HG03457 (cell line): ENCODE measurements at regions not wholly inside any gene's neighbourhood (a gene's known extent, or its start where the extent isn't known, plus 50 kb on each side); places are given as distances from the start of the nearest gene placed in this dataset.
"Not testable (repeated sequence)": the region's sequence is repeated elsewhere in the genome, so short reads cannot be mapped to it uniquely, and the experiment has no call there.

Source experiments
- ATAC-seq: cut with Tn5 transposase; IDR thresholded peaks from one replicate; pipeline ENCODE4 v1.9.1; 2021; ENCODE audit warnings: moderate number of reproducible peaks; ENCODE audit not compliant: unreplicated experiment

DNA sequence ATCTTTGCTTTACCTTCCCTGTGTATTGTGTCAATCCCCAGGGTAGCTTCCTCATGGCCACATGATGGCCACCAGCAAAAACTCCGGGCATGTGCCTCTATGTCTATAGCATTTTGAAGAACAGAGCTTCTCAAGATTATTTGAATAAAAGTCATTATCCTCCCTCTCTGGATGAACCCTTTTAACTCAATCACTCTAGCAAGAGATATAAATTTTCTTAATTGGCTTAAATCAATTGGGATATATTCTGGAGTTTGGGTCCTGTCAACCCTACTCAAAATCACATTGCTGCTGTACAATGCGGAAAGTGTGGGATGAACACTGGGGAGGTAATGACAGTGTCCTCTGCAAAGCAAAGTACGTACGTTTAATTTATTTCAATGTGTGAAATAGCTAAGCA lies 370.6 kb upstream of the LRRC3B start:
- no peak for ATAC-seq

DNA sequence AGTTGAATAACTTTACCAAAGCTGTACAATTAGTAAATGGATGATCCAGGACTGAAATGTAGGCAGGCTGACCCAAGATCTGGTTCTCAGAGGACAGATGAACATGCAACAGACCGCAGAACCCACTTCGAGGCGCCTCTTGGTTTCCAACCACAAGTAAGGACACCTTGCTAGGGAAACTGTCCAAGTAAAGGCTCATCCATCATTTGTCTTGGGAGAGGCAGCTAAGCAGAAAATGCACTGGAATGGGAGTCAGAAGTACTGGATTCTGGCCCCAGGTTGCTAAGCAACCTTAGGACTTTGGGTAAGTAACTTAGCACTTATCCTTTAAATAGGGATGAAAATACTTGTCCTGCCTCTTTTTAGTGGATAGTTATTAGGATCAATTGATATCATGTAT lies 366.3 kb upstream of the LRRC3B start:
- no peak for ATAC-seq

DNA sequence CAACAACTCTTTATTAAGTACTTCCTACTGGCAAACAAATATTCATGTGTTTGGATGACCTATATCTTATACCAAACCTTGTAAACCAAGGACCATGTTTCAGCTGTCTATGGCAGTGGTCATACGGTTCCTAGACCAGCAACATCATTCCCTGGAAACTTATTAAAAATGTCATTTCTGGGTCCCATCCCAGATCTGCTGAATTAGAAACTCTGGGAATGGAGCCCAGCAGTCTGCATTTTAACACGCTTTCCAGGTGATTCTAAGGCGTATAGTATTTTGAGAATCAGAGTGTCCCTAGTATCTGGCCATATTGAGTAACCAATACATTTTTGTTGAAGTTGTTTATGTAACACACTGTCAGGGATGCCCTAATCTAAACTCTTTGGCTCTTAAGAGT lies 363.4 kb upstream of the LRRC3B start:
- ATAC-seq, result no peak

DNA sequence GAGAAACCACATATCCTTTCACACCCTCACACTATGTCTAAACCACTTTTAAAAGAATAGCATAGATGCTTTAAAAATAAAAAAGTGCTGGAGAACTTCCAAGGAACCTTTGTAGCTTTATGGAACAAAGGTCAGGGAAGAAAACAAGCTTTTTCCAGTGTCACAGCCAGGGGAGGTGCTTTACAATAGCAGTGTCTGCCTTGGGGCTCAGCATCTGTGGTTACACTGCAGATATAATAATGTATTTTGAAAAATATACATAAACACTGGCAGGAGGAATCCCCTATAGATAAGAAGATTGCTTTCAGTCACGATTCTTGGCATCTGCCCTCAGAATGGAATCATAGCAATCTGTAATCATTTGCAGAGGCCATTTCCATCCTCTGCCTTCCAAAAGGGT lies 362.4 kb upstream of the LRRC3B start:
- no peak for ATAC-seq

DNA sequence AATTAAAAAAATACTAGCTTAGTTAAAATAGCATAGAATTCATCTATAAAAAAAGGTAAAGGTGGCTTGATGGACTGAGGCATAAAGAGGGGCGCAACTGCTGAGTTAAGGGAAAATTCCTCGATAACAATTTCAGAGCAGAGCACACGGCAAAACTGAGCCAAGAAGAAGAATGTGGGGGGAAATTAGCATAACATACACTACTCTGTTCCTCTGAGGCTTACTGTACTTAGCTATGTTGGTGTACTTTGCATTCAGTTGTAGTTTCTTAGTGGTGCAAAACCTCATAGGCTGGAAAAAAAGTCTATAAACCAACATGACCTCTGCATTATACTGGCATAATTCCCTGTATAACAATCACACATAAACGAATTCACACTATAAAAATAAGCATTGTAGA lies 357.9 kb upstream of the LRRC3B start:
- ATAC-seq, result no peak

DNA sequence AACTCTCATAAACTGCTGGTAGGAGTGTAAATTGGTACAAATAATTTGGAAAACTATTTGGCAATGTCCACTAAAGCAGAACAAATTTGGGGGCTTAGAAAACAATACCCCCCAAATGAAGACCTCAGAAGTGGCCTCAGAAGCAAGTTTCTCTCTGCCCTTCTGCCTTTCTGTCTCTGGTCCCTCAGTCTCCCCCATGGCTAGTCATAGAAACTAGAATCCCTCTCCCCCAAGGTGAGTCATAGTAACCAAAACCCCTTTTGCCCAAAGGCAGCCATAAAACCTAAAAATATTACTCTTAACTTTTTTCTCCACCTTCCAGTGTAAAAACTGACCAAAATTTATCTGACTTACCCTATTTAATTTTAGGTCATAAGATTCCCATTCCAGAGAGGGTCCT lies 350.7 kb upstream of the LRRC3B start:
- ATAC-seq, result no peak

DNA sequence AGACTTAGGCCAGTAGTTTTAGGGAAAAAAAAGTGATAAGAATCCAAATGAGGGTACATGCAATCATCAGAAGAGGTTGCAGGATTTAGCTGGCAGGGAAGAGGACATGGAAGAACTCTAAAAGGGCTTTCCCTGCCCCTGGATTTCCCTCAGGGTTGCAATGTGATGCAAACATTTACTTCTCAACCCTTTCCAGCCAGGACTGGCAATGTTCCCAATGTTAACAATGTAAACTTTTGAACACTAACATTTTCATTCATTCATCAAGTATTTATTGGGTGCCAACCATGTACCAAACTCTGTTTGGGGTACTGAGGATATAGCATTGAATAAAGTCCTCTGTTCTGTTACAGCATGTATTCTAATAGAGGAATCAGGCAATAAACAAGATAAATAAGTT lies 349.4 kb upstream of the LRRC3B start:
- no peak for ATAC-seq

DNA sequence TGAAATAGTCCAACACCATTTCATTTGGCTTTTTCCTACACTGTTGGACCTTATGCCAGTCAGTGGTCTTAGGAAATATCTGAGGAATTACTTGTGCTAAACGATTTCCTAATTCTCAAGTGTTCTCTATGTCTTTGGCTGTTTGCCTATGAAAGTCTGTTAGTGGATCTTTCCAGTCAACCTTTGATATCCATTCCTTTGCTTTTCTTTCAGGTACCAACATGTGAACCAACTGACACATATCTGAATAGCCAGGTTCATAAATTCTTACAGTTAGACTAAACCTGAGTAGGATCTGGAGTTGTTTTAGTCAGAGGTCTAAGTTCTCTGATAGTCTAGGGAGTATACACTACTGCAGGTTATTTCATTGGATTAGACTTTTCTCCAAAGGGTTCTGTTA lies 343.5 kb upstream of the LRRC3B start:
- no peak for ATAC-seq

DNA sequence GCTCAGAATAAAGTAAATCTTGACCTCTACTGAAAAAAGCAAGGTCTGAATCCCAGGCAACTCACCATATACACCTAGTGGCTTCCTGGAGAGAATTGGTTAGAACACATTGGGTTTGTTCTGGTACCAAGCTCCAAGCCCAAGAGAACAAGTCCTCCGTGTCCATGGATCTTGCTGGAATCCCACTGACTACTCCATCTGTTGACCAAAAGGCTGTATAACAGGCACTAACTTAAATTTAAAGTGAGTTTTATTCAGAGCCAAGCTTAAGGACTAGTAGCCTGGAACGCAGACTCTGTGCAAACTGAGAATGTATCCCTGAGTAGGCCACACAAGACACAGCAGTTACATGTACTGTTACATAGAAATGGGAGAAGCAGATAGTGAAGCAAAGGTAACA lies 342.1 kb upstream of the LRRC3B start:
- ATAC-seq, result no peak

DNA sequence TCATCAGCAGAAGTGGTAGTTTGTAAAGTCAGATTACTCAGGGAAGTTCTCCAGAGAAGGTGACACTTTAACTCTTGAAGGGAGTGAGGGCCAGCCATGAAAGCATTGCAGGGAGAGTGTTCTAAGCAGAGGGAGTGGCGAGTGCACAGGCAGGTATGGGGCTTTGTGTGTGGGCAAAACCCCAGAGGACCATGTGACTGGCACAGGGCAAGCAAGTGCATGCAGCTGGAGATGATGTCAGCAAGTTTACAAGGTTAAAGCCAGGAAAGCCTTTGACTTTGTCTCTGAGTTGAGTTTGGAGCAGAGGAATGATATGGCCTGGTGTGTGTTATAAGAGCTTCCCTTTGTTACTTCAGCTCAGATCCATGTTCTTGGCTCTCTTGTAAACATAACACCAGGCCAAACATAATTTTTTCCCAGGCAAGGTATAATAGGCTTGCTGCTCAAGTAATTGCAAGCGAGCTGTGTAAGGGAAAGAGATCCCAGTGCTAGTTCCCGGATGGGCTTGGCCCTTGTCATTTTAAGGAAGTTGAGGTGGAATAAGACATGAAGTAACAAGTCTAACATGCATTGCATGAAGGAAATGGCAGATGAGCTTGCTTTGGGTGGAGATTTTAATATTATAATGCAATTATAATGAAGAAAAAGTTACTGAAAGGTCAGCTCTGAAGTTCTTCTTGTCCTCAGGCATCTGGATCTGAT lies 341.1 kb upstream of the LRRC3B start:
- ATAC-seq, result no peak

DNA sequence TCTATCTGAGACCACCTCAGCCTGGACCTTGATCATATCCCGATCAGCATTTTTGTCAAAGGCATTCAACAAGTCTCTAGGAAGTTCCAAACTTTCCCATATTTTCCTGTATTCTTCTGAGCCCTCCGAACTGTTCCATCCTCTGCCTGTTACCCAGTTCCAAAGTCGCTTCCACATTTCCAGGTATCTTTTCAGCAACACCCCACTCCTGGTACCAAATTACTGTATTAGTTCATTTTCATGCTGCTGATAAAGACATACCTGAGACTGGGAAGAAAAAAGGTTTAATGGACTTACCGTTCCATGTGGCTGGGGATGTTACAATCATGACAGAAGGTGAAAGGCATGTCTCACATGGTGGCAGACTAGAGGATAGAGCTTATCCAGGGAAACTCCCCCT lies 338.1 kb upstream of the LRRC3B start:
- not testable (repeated sequence) for ATAC-seq

DNA sequence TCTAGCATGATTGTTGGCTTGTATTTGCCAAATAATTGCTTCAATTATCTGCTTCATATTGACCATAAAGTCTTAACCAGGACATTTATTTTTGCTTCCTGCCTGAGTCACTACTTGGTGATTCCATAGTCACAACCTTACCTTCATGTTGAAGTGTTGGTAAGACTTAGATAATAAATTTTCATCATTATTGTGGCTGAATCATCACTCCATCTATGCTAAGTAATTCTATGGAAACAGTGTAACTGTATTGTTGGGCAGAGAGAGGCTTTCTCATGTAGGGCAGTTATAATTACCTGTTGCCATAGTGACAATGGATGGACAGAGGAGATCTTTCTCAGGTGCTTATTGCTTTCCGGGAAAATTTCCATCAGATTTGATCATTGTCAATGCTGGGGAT lies 330.7 kb upstream of the LRRC3B start:
- ATAC-seq, result no peak

DNA sequence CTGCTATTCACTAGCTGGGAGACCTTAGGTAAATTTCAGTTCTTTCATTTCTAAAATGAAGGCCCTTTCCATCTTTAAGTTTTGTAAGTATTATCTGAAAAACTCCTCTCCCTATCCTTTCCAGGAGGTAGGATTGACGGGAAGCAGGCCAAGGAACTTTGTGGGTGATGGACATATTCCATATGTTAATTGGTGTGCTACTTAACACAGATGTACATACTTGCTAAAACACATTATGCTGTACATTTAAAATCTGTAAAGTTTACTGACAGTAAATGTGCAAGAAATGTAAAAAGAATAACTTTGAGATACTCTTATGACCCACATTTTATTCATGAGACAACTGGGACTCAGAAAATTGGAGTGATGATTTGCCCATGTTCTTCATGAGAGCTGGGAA lies 329.8 kb upstream of the LRRC3B start:
- no peak for ATAC-seq

DNA sequence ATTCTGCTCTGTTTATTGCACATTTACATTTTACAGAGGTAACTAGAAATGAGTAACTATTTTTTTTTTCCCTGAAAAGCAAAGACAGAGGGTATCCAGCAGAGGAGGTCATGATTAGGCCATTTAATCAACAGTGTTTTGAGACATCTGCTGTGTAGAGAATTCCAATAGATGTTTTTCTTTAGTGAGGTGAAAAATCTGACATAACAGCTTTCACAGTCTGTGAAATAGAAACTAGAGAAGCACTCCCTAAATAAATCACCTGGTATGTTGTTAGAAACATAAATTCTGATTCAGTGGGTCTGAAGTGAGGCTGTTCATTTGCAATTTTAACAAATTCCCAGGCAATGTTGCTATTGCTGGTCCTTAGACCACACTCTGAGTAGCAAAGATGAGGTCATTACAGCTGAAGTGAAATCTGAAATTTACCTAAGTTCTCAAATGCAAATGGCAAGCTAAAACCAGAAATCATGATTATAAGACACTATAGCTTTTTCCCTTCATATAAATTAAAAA lies 329.2 kb upstream of the LRRC3B start:
- no peak for ATAC-seq

DNA sequence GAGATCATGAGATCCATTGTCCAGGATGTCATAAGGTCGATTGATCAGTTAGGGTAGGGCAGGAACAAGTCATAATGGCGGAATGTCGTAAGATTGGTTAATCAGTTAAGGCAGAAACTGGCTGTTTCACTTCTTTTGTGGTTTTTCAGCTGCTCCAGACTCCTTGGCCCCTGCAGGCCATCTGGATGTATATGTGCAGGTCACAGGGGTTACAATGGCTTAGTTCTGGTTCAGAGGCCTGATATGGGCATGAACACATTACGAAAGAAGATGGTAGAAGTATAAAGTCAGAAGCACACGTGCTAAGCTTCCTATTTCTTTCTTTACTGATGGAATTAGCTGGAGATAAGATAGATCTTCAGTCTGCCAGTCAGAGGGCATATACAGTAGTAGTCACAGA lies 315.4 kb upstream of the LRRC3B start:
- no peak for ATAC-seq

DNA sequence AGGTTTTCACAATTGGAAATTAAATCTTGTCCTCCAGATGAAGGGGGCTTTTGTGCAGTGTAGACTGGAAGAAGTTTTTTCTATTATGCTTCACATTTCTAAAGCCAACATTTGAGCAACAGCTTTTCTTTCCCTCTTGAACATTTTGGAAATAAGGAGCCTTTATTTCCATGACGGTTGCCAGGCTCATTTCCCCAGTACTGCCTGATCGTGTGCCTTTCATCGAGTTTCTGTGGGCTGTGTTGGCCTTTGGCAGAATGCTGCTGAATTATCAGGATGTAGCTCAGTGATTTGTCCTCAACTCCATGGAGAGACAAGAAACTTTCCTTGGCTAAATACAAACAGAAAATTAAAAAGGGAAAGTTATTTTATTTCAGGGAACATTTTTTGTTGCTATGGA lies 314.8 kb upstream of the LRRC3B start:
- no peak for ATAC-seq

DNA sequence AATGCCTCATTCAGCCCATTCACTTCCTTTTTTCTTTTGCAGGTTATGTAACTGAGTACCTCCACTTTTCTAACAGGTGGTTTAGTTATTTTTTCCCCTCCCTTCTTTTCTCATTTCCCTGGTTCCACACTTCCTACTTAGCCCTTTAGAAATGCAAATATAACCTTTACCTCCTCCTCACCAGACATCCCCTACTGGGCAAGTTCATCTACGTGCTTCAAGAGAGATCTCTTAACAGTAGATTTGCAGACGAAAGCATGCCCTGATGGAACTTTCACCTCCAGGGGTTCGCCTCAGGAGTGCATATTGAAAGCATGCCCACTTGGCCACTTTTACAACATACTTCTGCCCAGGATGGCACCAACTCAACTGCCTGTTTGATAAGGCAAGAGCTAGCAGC lies 314.1 kb upstream of the LRRC3B start:
- ATAC-seq, result no peak

DNA sequence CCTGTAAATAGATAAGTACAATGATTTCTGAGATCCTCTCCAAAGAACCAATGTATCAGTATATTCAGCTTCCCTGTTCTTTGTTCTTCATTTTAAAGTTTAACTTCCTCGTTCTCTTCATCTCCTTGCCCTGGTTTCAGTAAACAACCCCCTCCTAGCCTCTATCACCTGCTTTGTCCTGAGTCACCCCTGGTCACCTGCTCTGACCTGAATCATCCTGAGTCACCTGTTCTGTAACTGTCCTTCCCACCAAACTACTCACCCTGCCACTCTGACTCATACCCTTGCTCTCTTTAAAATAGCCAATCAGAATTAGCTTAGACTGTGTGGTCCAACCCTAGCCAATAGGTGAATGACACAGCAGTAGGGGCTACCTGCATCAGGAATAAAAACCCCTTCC lies 313.0 kb upstream of the LRRC3B start:
- ATAC-seq, result not testable (repeated sequence)

DNA sequence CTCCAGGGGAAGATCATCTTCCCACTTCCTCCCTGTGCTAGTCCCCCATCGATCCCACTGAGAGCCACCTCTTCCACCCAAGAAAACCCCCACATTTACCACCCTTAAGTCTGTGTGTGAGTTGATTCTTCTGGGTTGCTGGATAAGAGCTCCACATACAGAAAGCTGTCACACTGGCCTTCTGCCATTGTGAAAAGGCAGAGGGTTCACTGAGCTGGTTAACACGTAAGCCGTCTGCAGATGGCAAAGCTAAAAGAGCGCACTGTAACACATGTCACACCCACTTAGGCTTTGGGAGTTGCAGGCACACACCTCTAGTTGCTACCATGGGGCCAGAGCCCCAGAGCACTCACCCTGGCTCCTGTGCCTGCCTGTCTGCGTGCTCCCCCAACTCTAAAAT lies 309.8 kb upstream of the LRRC3B start:
- no peak for ATAC-seq

DNA sequence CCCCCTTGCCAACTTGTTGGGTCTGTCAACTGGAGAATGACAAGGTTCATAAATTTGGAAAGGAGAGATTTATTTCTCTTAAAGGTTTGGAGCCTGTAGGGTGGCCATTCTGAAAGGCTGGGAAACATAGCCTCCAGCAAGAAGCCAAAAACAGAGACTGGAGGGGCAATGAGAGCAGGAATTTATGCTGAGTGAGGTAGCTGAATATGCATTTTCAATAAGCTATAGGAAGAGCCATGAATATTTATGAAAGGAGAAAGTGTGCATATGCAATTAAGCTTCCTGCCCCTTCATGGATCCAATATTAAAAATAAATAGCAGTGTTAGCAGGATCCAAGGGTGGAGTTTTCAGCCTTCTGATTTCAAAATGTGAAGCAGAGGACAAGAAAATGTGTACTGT lies 306.1 kb upstream of the LRRC3B start:
- no peak for ATAC-seq

DNA sequence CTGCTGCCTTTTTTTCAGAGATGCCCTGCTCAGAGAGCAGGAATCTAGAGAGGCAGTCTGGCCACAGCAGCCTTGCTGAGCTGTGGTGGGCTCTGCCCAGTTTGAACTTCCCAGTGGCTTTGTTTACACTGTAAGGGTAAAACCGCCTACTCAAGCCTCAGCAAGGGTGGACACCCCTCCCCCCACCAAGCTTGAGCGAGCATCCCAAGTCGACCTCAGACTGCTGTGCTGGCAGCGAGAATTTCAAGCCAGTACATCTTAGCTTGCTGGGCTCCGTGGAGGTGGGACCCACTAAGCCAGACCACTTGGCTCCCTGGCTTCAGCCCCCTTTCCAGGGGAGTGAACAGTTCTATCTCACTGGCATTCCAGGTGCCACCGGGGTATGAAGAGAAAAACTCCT lies 298.8 kb upstream of the LRRC3B start:
- ATAC-seq, result not testable (repeated sequence)

DNA sequence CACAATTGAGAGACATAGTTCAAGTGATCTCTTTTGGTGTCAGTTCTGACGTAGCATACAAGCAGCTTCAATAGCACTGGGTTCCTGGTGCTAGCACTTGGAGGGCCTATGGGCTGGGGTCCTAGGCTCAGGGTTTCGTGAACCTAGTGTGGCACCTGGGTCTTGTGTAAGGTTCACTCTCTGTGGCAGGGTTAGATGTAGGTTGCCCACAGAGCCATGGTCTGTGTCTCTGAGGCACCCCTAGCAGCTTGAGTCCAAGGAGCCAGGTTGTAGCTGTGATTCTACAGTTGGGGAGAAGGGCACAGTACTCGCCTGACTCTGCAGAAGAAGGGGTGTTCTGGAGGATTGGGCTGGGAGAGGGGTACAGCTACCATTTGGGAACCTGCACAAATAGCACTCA lies 282.6 kb upstream of the LRRC3B start:
- ATAC-seq, result no peak

DNA sequence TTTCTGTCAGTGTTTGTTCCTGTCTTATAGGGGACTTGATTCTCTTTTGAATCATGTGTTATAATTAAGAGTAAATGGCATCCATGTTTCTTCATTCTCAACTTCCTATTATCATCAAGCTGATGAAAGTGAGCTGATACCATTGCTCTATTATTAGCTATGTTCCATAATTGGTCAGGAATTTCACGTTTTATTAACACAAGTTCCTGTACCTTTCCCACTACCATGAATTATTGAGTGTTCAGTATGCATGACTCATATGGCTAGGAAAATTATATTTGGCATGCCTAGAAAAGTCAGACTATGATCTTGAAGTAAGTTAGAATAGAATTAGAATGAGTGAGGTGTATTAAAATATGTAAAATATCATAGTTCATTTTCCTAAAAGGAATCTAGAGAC lies 278.9 kb upstream of the LRRC3B start:
- no peak for ATAC-seq
